Psoas muscle (tissue), 7 donors: ENCODE measurements at regions not wholly inside any gene's neighbourhood (a gene's known extent, or its start where the extent isn't known, plus 50 kb on each side); places are given as distances from the start of the nearest gene placed in this dataset.

Source experiments
- ATAC-seq, 4 donors: fragments of 200-7000 bp; cut with Tn5 transposase; one replicate each; pipeline ENCODE4 v1.9.1; 2020; ENCODE audit warnings: moderate library complexity in 3 of 4, mild to moderate bottlenecking in 2 of 4
- DNase-seq, 2 donors: peaks; one replicate each; pipeline ENCODE4 v3.0.0-alpha.2; 2020
- H3K27ac ChIP-seq: fragments of 200-600 bp; one replicate; pipeline ENCODE4 v1.8.0; 2022
- H3K27me3 ChIP-seq, 3 donors: fragments of 200-600 bp in 1 of 3; one replicate each; pipeline versions ENCODE4 v1.6.1 to v1.8.0; 2013 to 2022; ENCODE audit warnings: low read length in 2 of 3, mild to moderate bottlenecking in 2 of 3, moderate library complexity in 1 of 3; ENCODE audit not compliant: insufficient read depth in 3 of 3
- H3K36me3 ChIP-seq, 2 donors: fragments of 200-600 bp in 1 of 2; one replicate each; pipeline versions ENCODE4 v1.6.1 to v1.8.0; 2013 to 2022; ENCODE audit warnings: low read depth in 1 of 2, mild to moderate bottlenecking in 1 of 2, moderate library complexity in 1 of 2; ENCODE audit not compliant: insufficient read depth in 1 of 2
- H3K4me1 ChIP-seq: fragments of 200-600 bp; one replicate; pipeline ENCODE4 v1.8.0; 2022
- H3K4me3 ChIP-seq: fragments of 200-600 bp; one replicate; pipeline ENCODE4 v1.8.0; 2022; ENCODE audit warnings: mild to moderate bottlenecking
- H3K9me3 ChIP-seq: fragments of 200-600 bp; one replicate; pipeline ENCODE4 v1.8.0; 2022
- CTCF ChIP-seq: fragments of 200-600 bp; IDR thresholded peaks from one replicate; pipeline ENCODE4 v1.8.0; 2022; ENCODE audit warnings: antibody characterized with exemption
- WGBS, 3 donors: extraction: QIAGEN DNeasy Blood & Tissue Kit; methylation state at CpG; one replicate each; pipeline versions ENCODE4 v1.1.6 to v1.1.7; 2013; 5-methylcytosine and 5-hydroxymethylcytosine counted together
- intact Hi-C, 2 donors: fragments of 100-400 bp; cut with DNase I; formaldehyde crosslinking; loops; one replicate each; pipeline versions ENCODE4 v1.11.0 to v1.14.2; 2022
- donor health status: healthy with polysubstance abuse.
- donor health status: DM: no; HTN: no; CAD: no; lungs with moderate emphysema.
- donor health status: Bipolar disorder and iron deficiency.
- donor health status: healthy.
- donor health status: DM: yes; HTN: yes; CAD: no.
- donor health status: DM: no; HTN: no; CAD: no.
- donor health status: DM: yes; HTN: yes; CAD: no.

GRCh38 chr1:223010582-223011504 is 132.2 kb downstream of the TLR5 start:
- WGBS, 3 donors: 25 to 35% (median 28%) methylated on average over 8 of the region's 8 CpGs
- H3K27me3 ChIP-seq: peaks cover 0 to 15% (median 0%) of the 10 kb centered on the region in 3 donors
- ATAC-seq (no peak), DNase-seq (no peak)
- H3K4me1 ChIP-seq: no peaks in the 10 kb centered on the region
- H3K36me3 ChIP-seq: peaks cover 0 to 8% of the 10 kb centered on the region in 2 donors
- H3K4me3 ChIP-seq: no peak overlapping the region
- intact Hi-C loops: no loop called here
- no peak overlapping the region for H3K27ac ChIP-seq
- no peaks in the 10 kb centered on the region for H3K9me3 ChIP-seq
- no peak for TF ChIP-seq CTCF

- intact Hi-C loops: no loop called here
- Histone ChIP-seq H3K4me1 (no peaks in the 10 kb centered on the region), H3K4me3 (no peak overlapping the region), H3K9me3 (no peaks in the 10 kb centered on the region), H3K36me3 (peaks cover 0 to 3% of the 10 kb centered on the region in 2 donors), H3K27me3 (peaks cover 0 to 15% (median 0%) of the 10 kb centered on the region in 3 donors), H3K27ac (no peak overlapping the region)
- WGBS, 3 donors: 34 to 59% (median 44%) methylated on average over 5 of the region's 5 CpGs
- DNase-seq: no peak
- ATAC-seq: no peak
- TF ChIP-seq CTCF: no peak
These were observed 131.6 kb downstream of the TLR5 start for GRCh38 chr1:223011505-223011856.

GRCh38 chr1:223012176-223012788 is 130.8 kb downstream of the TLR5 start:
- Histone ChIP-seq H3K36me3 (no peaks in the 10 kb centered on the region), H3K27ac (no peak overlapping the region), H3K4me1 (no peaks in the 10 kb centered on the region), H3K27me3 (peaks cover 0 to 15% (median 0%) of the 10 kb centered on the region in 3 donors), H3K4me3 (no peak overlapping the region), H3K9me3 (no peaks in the 10 kb centered on the region)
- DNase-seq: no peak
- ATAC-seq: no peak
- 92 to 95% (median 94%) methylated on average over 6 of the region's 6 CpGs for WGBS, 3 donors
- intact Hi-C loops: no loop called here
- no peak for TF ChIP-seq CTCF

- intact Hi-C loops: no loop called here
- no peaks in the 10 kb centered on the region for H3K36me3 ChIP-seq
- TF ChIP-seq CTCF: no peak
- DNase-seq (no peak), ATAC-seq (no peak)
- WGBS, 3 donors: 80 to 89% (median 84%) methylated on average over 2 of the region's 2 CpGs
- H3K9me3 ChIP-seq: no peaks in the 10 kb centered on the region
- peaks cover 0 to 15% (median 0%) of the 10 kb centered on the region in 3 donors for H3K27me3 ChIP-seq
- H3K27ac ChIP-seq: no peak overlapping the region
- H3K4me3 ChIP-seq: no peak overlapping the region
- no peaks in the 10 kb centered on the region for H3K4me1 ChIP-seq
These were observed 130.1 kb downstream of the TLR5 start for GRCh38 chr1:223012938-223013337.
